A673 (cell line): ENCODE measurements at regions not wholly inside any gene's neighbourhood (a gene's known extent, or its start where the extent isn't known, plus 50 kb on each side); places are given as distances from the start of the nearest gene placed in this dataset.

Source experiments
- BruUV-seq: library from RNA; stranded (reverse); fragments of 400-500 nt; replicated peaks from 2 replicates; lab custom pipeline; 2021; lab: Mats Ljungman, UMichigan
- CTCF ChIA-PET: fragments of 300-600 bp; sonication (Branson Sonifier 250); formaldehyde crosslinking; loops from one replicate; lab custom pipeline; 2022; ENCODE audit warnings: antibody characterized with exemption; lab: Charles Lee
- POLR2A ChIA-PET: fragments of 300-600 bp; sonication (Branson Sonifier 250); formaldehyde crosslinking; loops from one replicate; lab custom pipeline; 2022; ENCODE audit warnings: antibody characterized with exemption; ENCODE audit not compliant: low non-redundant PET; lab: Charles Lee
- DNase-seq: peaks from one replicate; pipeline ENCODE4 v3.0.0-alpha.2; 2015; ENCODE audit warnings: low spot score
- H3K27ac ChIP-seq: fragments of 200-600 bp; sonication (generic); 2 replicates; pipeline ENCODE4 v1.5.1; 2016; ENCODE audit warnings: mixed run types, low read depth, mild to moderate bottlenecking, mixed read lengths, antibody characterized with exemption, low read length; ENCODE audit not compliant: poor library complexity, severe bottlenecking
- H3K27me3 ChIP-seq: fragments of 200-600 bp; sonication (generic); replicated peaks from 2 replicates; pipeline ENCODE4 v1.6.1; 2017; ENCODE audit warnings: mixed run types, low read depth, mild to moderate bottlenecking, mixed read lengths, antibody characterized with exemption, low read length; ENCODE audit not compliant: insufficient read depth, poor library complexity
- H3K36me3 ChIP-seq: fragments of 200-600 bp; sonication (generic); 2 replicates; pipeline ENCODE4 v1.6.1; 2016; ENCODE audit warnings: mixed run types, mild to moderate bottlenecking, mixed read lengths, antibody characterized with exemption, low read length; ENCODE audit not compliant: insufficient read depth, poor library complexity, severe bottlenecking
- H3K4me1 ChIP-seq: fragments of 200-600 bp; sonication (generic); 2 replicates; pipeline ENCODE4 v1.6.1; 2017; ENCODE audit warnings: mixed run types, mild to moderate bottlenecking, mixed read lengths, antibody characterized with exemption, low read length; ENCODE audit not compliant: insufficient read depth, poor library complexity, severe bottlenecking
- H3K4me3 ChIP-seq: fragments of 200-600 bp; sonication (generic); 2 replicates; pipeline ENCODE4 v1.5.1; 2016; ENCODE audit warnings: low read depth, mixed run types, mild to moderate bottlenecking, mixed read lengths, low read length; ENCODE audit not compliant: poor library complexity, severe bottlenecking
- H3K9me3 ChIP-seq: fragments of 200-600 bp; sonication (generic); 2 replicates; pipeline ENCODE4 v1.6.1; 2016; ENCODE audit warnings: mixed run types, low read depth, mild to moderate bottlenecking, mixed read lengths, antibody characterized with exemption, low read length; ENCODE audit not compliant: poor library complexity, severe bottlenecking
- EZH2 ChIP-seq: fragments of 200-600 bp; sonication (generic); IDR thresholded peaks from 2 replicates; pipeline ENCODE4 v1.6.1; 2017; ENCODE audit warnings: borderline replicate concordance, low read depth, mild to moderate bottlenecking, mixed read lengths, antibody characterized with exemption, low read length; ENCODE audit not compliant: poor library complexity, severe bottlenecking
- intact Hi-C: fragments of 100-400 bp; cut with micrococcal nuclease; formaldehyde crosslinking; loops from one replicate; pipeline ENCODE4 v1.10.0; 2022; ENCODE audit not compliant: unreplicated experiment
- TF ChIP-seq, protein P1 (sequence below): fragments of 300-800, 200-600 bp; sonication (generic); conservative IDR thresholded peaks from 2 replicates; pipeline ENCODE4 v1.5.1; 2017; ENCODE audit warnings: low read depth, mild to moderate bottlenecking, antibody characterized with exemption, low read length, moderate library complexity, mixed read lengths

DNA sequence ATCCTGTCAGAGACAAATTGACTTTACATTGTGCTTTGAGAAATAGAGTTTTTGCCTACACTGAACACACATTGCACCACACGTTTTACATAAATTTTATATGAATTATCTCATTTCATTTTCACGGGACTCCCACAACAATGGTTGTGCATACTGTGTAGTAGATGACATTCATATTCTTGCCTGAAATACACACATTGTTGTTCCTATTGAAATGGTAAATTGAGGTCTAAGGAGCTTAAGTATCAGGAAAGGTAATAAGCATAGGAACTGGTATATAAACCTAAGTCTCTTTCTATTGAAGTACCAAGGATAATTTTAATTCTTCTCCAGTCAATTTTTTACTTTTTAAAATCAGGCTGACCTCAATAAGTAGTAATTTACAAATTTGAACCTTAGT, 473.7 kb upstream of the DEPDC1 start:
- TF ChIP-seq EZH2, result no peak
- TF ChIP-seq, protein P1, sequence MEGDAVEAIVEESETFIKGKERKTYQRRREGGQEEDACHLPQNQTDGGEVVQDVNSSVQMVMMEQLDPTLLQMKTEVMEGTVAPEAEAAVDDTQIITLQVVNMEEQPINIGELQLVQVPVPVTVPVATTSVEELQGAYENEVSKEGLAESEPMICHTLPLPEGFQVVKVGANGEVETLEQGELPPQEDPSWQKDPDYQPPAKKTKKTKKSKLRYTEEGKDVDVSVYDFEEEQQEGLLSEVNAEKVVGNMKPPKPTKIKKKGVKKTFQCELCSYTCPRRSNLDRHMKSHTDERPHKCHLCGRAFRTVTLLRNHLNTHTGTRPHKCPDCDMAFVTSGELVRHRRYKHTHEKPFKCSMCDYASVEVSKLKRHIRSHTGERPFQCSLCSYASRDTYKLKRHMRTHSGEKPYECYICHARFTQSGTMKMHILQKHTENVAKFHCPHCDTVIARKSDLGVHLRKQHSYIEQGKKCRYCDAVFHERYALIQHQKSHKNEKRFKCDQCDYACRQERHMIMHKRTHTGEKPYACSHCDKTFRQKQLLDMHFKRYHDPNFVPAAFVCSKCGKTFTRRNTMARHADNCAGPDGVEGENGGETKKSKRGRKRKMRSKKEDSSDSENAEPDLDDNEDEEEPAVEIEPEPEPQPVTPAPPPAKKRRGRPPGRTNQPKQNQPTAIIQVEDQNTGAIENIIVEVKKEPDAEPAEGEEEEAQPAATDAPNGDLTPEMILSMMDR, result no peak
- BruUV-seq, result no TSS peak
- CTCF ChIA-PET, result no interaction called here
- DNase-seq, result no peak
- H3K4me3 ChIP-seq, result no peak overlapping the region
- H3K27me3 ChIP-seq, result no peaks in the 10 kb centered on the region
- intact Hi-C loops, result no loop called here
- no peaks in the 10 kb centered on the region for H3K4me1 ChIP-seq
- H3K9me3 ChIP-seq, result no peaks in the 10 kb centered on the region
- POLR2A ChIA-PET, result no interaction called here
- no peak overlapping the region for H3K27ac ChIP-seq
- no peaks in the 10 kb centered on the region for H3K36me3 ChIP-seq

DNA sequence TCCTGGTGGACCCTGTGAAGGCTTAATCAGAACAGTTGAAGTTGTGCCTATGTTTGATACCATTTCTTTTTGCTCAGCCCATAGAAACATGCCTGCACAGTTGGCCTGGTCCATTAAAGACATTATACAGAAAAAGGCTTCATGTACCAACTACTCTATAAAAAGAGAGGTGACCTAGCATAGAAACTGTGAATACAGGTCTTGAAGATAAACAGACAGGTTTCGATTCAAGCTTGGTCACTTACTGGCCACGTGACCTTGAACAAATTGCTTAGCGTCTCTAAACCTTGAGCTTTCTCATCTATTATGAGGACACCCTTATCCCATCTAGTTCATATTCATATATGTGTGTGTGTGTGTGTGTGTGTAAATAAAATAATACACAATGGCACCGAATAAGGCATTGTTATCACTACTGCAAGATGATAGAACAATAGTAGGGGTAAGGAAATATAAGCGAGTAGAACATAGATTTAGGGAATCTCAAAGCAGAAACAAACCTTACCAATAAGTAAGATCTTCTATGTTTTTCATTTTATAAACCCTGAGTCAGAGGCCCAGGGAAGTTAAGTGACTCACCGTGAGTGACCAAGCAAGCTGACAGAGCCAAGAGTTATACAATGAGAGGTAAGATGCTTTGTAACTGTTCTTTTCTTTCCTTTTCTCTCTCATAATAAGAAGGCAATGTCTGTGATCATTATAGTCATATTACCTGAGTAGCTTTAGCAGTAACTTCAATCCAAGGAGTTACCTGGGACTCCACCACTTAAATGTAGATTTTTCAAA, 476.8 kb upstream of the DEPDC1 start:
- no peak overlapping the region for H3K4me3 ChIP-seq
- DNase-seq, result no peak
- H3K36me3 ChIP-seq, result no peaks in the 10 kb centered on the region
- H3K9me3 ChIP-seq, result no peaks in the 10 kb centered on the region
- intact Hi-C loops, result no loop called here
- ChIA-PET POLR2A (no interaction called here), CTCF (no interaction called here)
- no TSS peak for BruUV-seq
- H3K27me3 ChIP-seq, result no peaks in the 10 kb centered on the region
- H3K4me1 ChIP-seq, result no peaks in the 10 kb centered on the region
- TF ChIP-seq, protein P1, result no peak
- no peak for TF ChIP-seq EZH2
- H3K27ac ChIP-seq, result no peak overlapping the region

DNA sequence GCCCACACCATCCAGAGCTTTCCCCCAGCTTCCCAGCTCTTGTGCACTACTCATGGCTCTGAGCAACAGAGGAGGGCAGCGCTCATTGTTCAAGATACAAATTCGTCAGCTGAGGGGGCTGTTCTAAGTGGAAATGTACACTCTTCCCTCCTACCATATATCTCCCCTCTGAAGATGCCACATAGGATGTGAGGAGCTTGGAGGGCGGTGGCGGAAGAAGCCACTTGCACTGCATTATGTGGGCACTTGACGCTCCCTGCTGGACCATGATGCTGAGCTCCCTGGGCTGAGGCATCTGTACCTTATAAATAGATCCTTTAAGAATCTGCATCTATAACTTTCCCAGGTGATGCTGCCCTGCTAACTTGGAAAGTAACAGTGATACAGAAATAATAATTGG, 477.6 kb upstream of the DEPDC1 start:
- H3K4me1 ChIP-seq, result no peaks in the 10 kb centered on the region
- no TSS peak for BruUV-seq
- ChIA-PET POLR2A (no interaction called here), CTCF (no interaction called here)
- no peaks in the 10 kb centered on the region for H3K36me3 ChIP-seq
- H3K27ac ChIP-seq, result no peak overlapping the region
- intact Hi-C loops, result no loop called here
- TF ChIP-seq, protein P1, result no peak
- no peak for TF ChIP-seq EZH2
- DNase-seq, result no peak
- no peaks in the 10 kb centered on the region for H3K27me3 ChIP-seq
- no peaks in the 10 kb centered on the region for H3K9me3 ChIP-seq
- H3K4me3 ChIP-seq, result no peak overlapping the region
